OCI-LY3 (cell line): ENCODE measurements at regions not wholly inside any gene's neighbourhood (a gene's known extent, or its start where the extent isn't known, plus 50 kb on each side); places are given as distances from the start of the nearest gene placed in this dataset.
"Not testable (repeated sequence)": the region's sequence is repeated elsewhere in the genome, so short reads cannot be mapped to it uniquely, and the experiment has no call there.

Experiments
- H2AFZ ChIP-seq: fragments of 200-600, 300-600 bp; shearing (Covaris generic); 2 replicates; pipeline ENCODE4 v1.6.0; 2014; ENCODE audit warnings: antibody characterized with exemption, low read depth, low read length
- H3K27ac ChIP-seq: fragments of 200-600, 300-600 bp; sonication (generic); 2 replicates; pipeline ENCODE4 v1.5.1; 2014; ENCODE audit warnings: mild to moderate bottlenecking, low read length, moderate library complexity, mixed read lengths
- H3K27me3 ChIP-seq: fragments of 200-600, 300-600 bp; sonication (generic); 2 replicates; pipeline ENCODE4 v1.6.1; 2014; ENCODE audit warnings: low read depth, low read length, mixed read lengths
- H3K36me3 ChIP-seq: fragments of 200-600, 300-600 bp; sonication (generic); replicated peaks from 2 replicates; pipeline ENCODE3; 2014; ENCODE audit warnings: low read depth, low read length, mixed read lengths
- H3K4me1 ChIP-seq: fragments of 300-600, 200-600 bp; sonication (generic); 2 replicates; pipeline ENCODE4 v1.6.1; 2014; ENCODE audit warnings: low read length, mixed read lengths
- H3K4me2 ChIP-seq: fragments of 200-600, 300-600 bp; sonication (generic); 2 replicates; pipeline ENCODE4 v1.6.1; 2014; ENCODE audit warnings: low read length, mixed read lengths
- H3K4me3 ChIP-seq: fragments of 300-600, 200-600 bp; sonication (generic); 2 replicates; pipeline ENCODE4 v1.5.1; 2014; ENCODE audit warnings: antibody characterized with exemption, mild to moderate bottlenecking, low read length, moderate library complexity
- H3K79me2 ChIP-seq: fragments of 300-600, 200-600 bp; shearing (Covaris generic); 2 replicates; pipeline ENCODE4 v1.6.1; 2014; ENCODE audit warnings: mild to moderate bottlenecking, low read length, mixed read lengths
- H3K9ac ChIP-seq: fragments of 300-600, 200-600 bp; shearing (Covaris generic); 2 replicates; pipeline ENCODE4 v1.6.0; 2014; ENCODE audit warnings: mild to moderate bottlenecking, low read length, moderate library complexity
- H3K9me3 ChIP-seq: fragments of 200-600, 300-600 bp; shearing (Covaris generic); 2 replicates; pipeline ENCODE4 v1.6.1; 2014; ENCODE audit warnings: low read length, mixed read lengths; ENCODE audit not compliant: insufficient read depth
- H4K20me1 ChIP-seq: fragments of 200-600, 300-600 bp; sonication (generic); 2 replicates; pipeline ENCODE4 v1.6.1; 2016; ENCODE audit warnings: low read length, mixed read lengths; ENCODE audit not compliant: insufficient read depth
- CTCF ChIP-seq: fragments of 200-600, 300-600 bp; sonication (generic); IDR thresholded peaks from 2 replicates; pipeline ENCODE4 v1.5.1; 2014; ENCODE audit warnings: antibody characterized with exemption, low read length, low read depth
- EZH2phosphoT487 ChIP-seq: fragments of 200-600 bp; shearing (Covaris generic); IDR thresholded peaks from 2 replicates; pipeline ENCODE4 v1.6.1; 2018; ENCODE audit warnings: antibody characterized with exemption, mixed run types, low read depth

GRCh38 chr20:60101201-60101890, 143.1 kb downstream of the CDH26 start:
- no peak for TF ChIP-seq CTCF
- TF ChIP-seq EZH2phosphoT487, result no peak
- peaks cover 17% of the 10 kb centered on the region for H3K27me3 ChIP-seq
- no peak overlapping the region for H2AFZ ChIP-seq

GRCh38 chr20:60101891-60102281, 143.7 kb downstream of the CDH26 start:
- peaks cover 4% of the 10 kb centered on the region; the same call in 1 of the 2 replicates for H3K9me3 ChIP-seq
- H2AFZ ChIP-seq, result no peak overlapping the region
- no peak overlapping the region for H3K4me2 ChIP-seq
- no peaks in the 10 kb centered on the region for H3K4me1 ChIP-seq
- no peak for TF ChIP-seq CTCF
- TF ChIP-seq EZH2phosphoT487, result no peak
- H3K79me2 ChIP-seq, result no peaks in the 10 kb centered on the region
- H4K20me1 ChIP-seq, result no peaks in the 10 kb centered on the region
- H3K4me3 ChIP-seq, result no peak overlapping the region
- no peak overlapping the region for H3K9ac ChIP-seq
- no peaks in the 10 kb centered on the region for H3K36me3 ChIP-seq
- H3K27ac ChIP-seq, result no peak overlapping the region
- peaks cover 17% of the 10 kb centered on the region for H3K27me3 ChIP-seq

More at GRCh38 chr20:60101201-60101890, 143.1 kb downstream of the CDH26 start:
- Histone ChIP-seq H3K4me3 (no peak overlapping the region), H3K79me2 (no peaks in the 10 kb centered on the region), H3K9ac (no peak overlapping the region), H3K9me3 (peaks cover 4% of the 10 kb centered on the region; the same call in 1 of the 2 replicates), H3K4me1 (no peaks in the 10 kb centered on the region), H4K20me1 (no peaks in the 10 kb centered on the region), H3K36me3 (no peaks in the 10 kb centered on the region), H3K27ac (no peak overlapping the region), H3K4me2 (no peak overlapping the region)

GRCh38 chr20:60102665-60103210, 144.5 kb downstream of the CDH26 start:
- Histone ChIP-seq H3K36me3 (no peaks in the 10 kb centered on the region), H3K27ac (no peak overlapping the region), H3K9me3 (peaks cover 4% of the 10 kb centered on the region; the same call in 1 of the 2 replicates), H2AFZ (no peak overlapping the region), H4K20me1 (no peaks in the 10 kb centered on the region), H3K4me1 (no peaks in the 10 kb centered on the region), H3K4me3 (no peak overlapping the region), H3K9ac (no peak overlapping the region), H3K4me2 (no peak overlapping the region), H3K79me2 (no peaks in the 10 kb centered on the region), H3K27me3 (peaks cover 17% of the 10 kb centered on the region)
- TF ChIP-seq EZH2phosphoT487, result no peak
- TF ChIP-seq CTCF, result no peak

GRCh38 chr20:60104993-60105803, 147.0 kb downstream of the CDH26 start:
- H3K9me3 ChIP-seq, result no peaks in the 10 kb centered on the region
- H2AFZ ChIP-seq, result no peak overlapping the region
- TF ChIP-seq CTCF, result no peak
- TF ChIP-seq EZH2phosphoT487, result no peak
- H3K27ac ChIP-seq, result no peak overlapping the region
- no peaks in the 10 kb centered on the region for H3K4me1 ChIP-seq
- H3K27me3 ChIP-seq, result peaks cover 26% of the 10 kb centered on the region
- no peak overlapping the region for H3K4me2 ChIP-seq
- no peaks in the 10 kb centered on the region for H3K79me2 ChIP-seq
- no peaks in the 10 kb centered on the region for H3K36me3 ChIP-seq
- no peak overlapping the region for H3K9ac ChIP-seq
- no peaks in the 10 kb centered on the region for H4K20me1 ChIP-seq
- no peak overlapping the region for H3K4me3 ChIP-seq

- peaks cover 23% of the 10 kb centered on the region; the same call in 1 of the 2 replicates for H3K27me3 ChIP-seq
- not testable (repeated sequence) for H3K27ac ChIP-seq, H3K4me3 ChIP-seq, H4K20me1 ChIP-seq, H2AFZ ChIP-seq, H3K36me3 ChIP-seq, H3K9ac ChIP-seq, H3K4me1 ChIP-seq, H3K9me3 ChIP-seq, H3K4me2 ChIP-seq, H3K79me2 ChIP-seq
Measured at GRCh38 chr20:60106186-60106585, 148.0 kb downstream of the CDH26 start.
